HCT116 (cell line): ENCODE measurements at regions not wholly inside any gene's neighbourhood (a gene's known extent, or its start where the extent isn't known, plus 50 kb on each side); places are given as distances from the start of the nearest gene placed in this dataset.

ENCODE experiments used
- ATAC-seq: fragments of 200-7000 bp; cut with Tn5 transposase; 2 replicates; pipeline ENCODE4 v1.9.1; 2020; ENCODE audit warnings: mild to moderate bottlenecking, moderate library complexity
- BruUV-seq: library from RNA; stranded (reverse); fragments of 400-500 nt; replicated peaks from 2 replicates; lab custom pipeline; 2021; lab: Mats Ljungman, UMichigan
- CTCF ChIA-PET: fragments of 300-600 bp; sonication (Branson Sonifier 250); formaldehyde crosslinking; loops from one replicate; lab custom pipeline; 2021; ENCODE audit warnings: antibody characterized with exemption; lab: Charles Lee
- POLR2A ChIA-PET: fragments of 300-600, 350-600 bp; sonication (Branson Sonifier 250); formaldehyde crosslinking; loops from one replicate; lab custom pipeline; 2021; ENCODE audit warnings: antibody characterized with exemption; lab: Charles Lee
- RAD21 ChIA-PET, 2 experiments: fragments of 300-600 bp; sonication (Branson Sonifier 250); formaldehyde crosslinking; loops; one replicate each; lab custom pipeline; 2023; ENCODE audit warnings: low total read pairs in 2 of 2; ENCODE audit not compliant: uncharacterized antibody in 2 of 2, unreplicated experiment in 2 of 2, low non-redundant PET in 1 of 2; lab: Charles Lee
- DNase-seq: peaks from one replicate; pipeline ENCODE4 v3.0.0-alpha.2; 2010; ENCODE audit warnings: low read depth, low spot score
- H2AFZ ChIP-seq: fragments of 200-600 bp; shearing (Covaris generic), sonication (generic); 2 replicates; pipeline ENCODE4 v1.6.1; 2017; ENCODE audit warnings: low read depth, mixed run types, mixed read lengths, antibody characterized with exemption, low read length; ENCODE audit not compliant: poor library complexity, severe bottlenecking
- H3K27ac ChIP-seq: 2 replicates; pipeline ENCODE4 v1.5.1; 2012; ENCODE audit warnings: low read depth, low read length
- H3K27me3 ChIP-seq: fragments of 200-600 bp; sonication (generic); 2 replicates; pipeline ENCODE4 v1.6.1; 2016; ENCODE audit warnings: mixed run types, low read length, mixed read lengths; ENCODE audit not compliant: insufficient read depth
- H3K36me3 ChIP-seq, 2 experiments: fragments of 200-500 bp in 1 of 2; fragments of 200-600 bp in 1 of 2; sonication (Bioruptor generic) in 1 of 2; sonication (generic) in 1 of 2; 2 replicates each; pipeline versions ENCODE4 v1.5.1 to v1.6.1; 2014 to 2016; ENCODE audit warnings: low read length in 2 of 2, inconsistent platforms in 1 of 2, mixed read lengths in 1 of 2, mixed run types in 1 of 2; ENCODE audit not compliant: insufficient read depth in 2 of 2, control insufficient read depth in 1 of 2
- H3K4me1 ChIP-seq, 2 experiments: fragments of 200-600 bp in 1 of 2; sonication (generic) in 1 of 2; 2 replicates each; pipeline versions ENCODE4 v1.5.1 to v1.6.1; 2012 to 2017; ENCODE audit warnings: low read length in 2 of 2, inconsistent platforms in 1 of 2, mild to moderate bottlenecking in 1 of 2, mixed read lengths in 1 of 2, mixed run types in 1 of 2, moderate library complexity in 1 of 2; ENCODE audit not compliant: insufficient read depth in 2 of 2, control insufficient read depth in 1 of 2
- H3K4me2 ChIP-seq: fragments of 200-600 bp; sonication (generic); 2 replicates; pipeline ENCODE4 v1.6.1; 2017; ENCODE audit warnings: mixed run types, low read length, mixed read lengths
- H3K4me3 ChIP-seq, 2 experiments: fragments of 200-600 bp in 1 of 2; sonication (generic) in 1 of 2; replicated peaks in 1 of 2; 2 replicates each; pipeline ENCODE4 v1.5.1; 2011 to 2016; ENCODE audit warnings: low read length in 2 of 2, control low read depth in 1 of 2, low read depth in 1 of 2, mild to moderate bottlenecking in 1 of 2, mixed read lengths in 1 of 2, mixed run types in 1 of 2
- H3K79me2 ChIP-seq: fragments of 200-600 bp; sonication (generic); 2 replicates; pipeline ENCODE4 v1.6.1; 2017; ENCODE audit warnings: mild to moderate bottlenecking, mixed run types, low read length, moderate library complexity, mixed read lengths; ENCODE audit not compliant: insufficient read depth
- H3K9ac ChIP-seq: fragments of 200-600 bp; sonication (generic); 2 replicates; pipeline ENCODE4 v1.6.1; 2016; ENCODE audit warnings: low read length, mixed read lengths
- H3K9me2 ChIP-seq: fragments of 200-600 bp; sonication (generic), shearing (Covaris generic); 2 replicates; pipeline ENCODE4 v1.6.1; 2017; ENCODE audit warnings: mixed run types, mild to moderate bottlenecking, moderate library complexity; ENCODE audit not compliant: insufficient read depth
- H3K9me3 ChIP-seq, 2 experiments: fragments of 200-500 bp in 1 of 2; fragments of 200-600 bp in 1 of 2; sonication (Bioruptor generic) in 1 of 2; sonication (generic) in 1 of 2; 2 replicates each; pipeline ENCODE4 v1.6.1; 2014 to 2017; ENCODE audit warnings: low read length in 2 of 2, mixed read lengths in 2 of 2, inconsistent platforms in 1 of 2, low read depth in 1 of 2, mild to moderate bottlenecking in 1 of 2, mixed run types in 1 of 2, moderate library complexity in 1 of 2; ENCODE audit not compliant: control insufficient read depth in 1 of 2, insufficient read depth in 1 of 2
- H4K20me1 ChIP-seq: fragments of 200-600 bp; sonication (generic), shearing (Covaris generic); 2 replicates; pipeline ENCODE4 v1.6.1; 2017; ENCODE audit warnings: mixed run types, mild to moderate bottlenecking, moderate library complexity; ENCODE audit not compliant: insufficient read depth
- ATF3 ChIP-seq: IDR thresholded peaks from 2 replicates; pipeline ENCODE4 v1.6.1; 2012
- CBX3 ChIP-seq: IDR thresholded peaks from 2 replicates; pipeline ENCODE4 v1.6.1; 2012; ENCODE audit warnings: low read depth
- CEBPB ChIP-seq: IDR thresholded peaks from 2 replicates; pipeline ENCODE4 v1.6.1; 2012; ENCODE audit warnings: low read depth
- ELF1 ChIP-seq: IDR thresholded peaks from 2 replicates; pipeline ENCODE4 v1.6.1; 2012; ENCODE audit warnings: low read depth, borderline replicate concordance
- EZH2 ChIP-seq: fragments of 200-600 bp; sonication (generic); IDR thresholded peaks from 2 replicates; pipeline ENCODE4 v1.6.1; 2017; ENCODE audit warnings: antibody characterized with exemption, mixed run types
- FOSL1 ChIP-seq: IDR thresholded peaks from 2 replicates; pipeline ENCODE4 v1.6.1; 2012; ENCODE audit warnings: low read depth
- POLR2A ChIP-seq: IDR thresholded peaks from 2 replicates; pipeline ENCODE4 v1.7.0; 2011; ENCODE audit warnings: borderline replicate concordance; ENCODE audit not compliant: insufficient read depth, insufficient read length; ENCODE audit errors: extremely low read depth
- RAD21 ChIP-seq: IDR thresholded peaks from 2 replicates; pipeline ENCODE4 v1.6.1; 2012; ENCODE audit warnings: low read depth, mild to moderate bottlenecking
- SIN3A ChIP-seq: IDR thresholded peaks from 2 replicates; pipeline ENCODE4 v1.6.1; 2012; ENCODE audit warnings: low read depth
- SP1 ChIP-seq: IDR thresholded peaks from 2 replicates; pipeline ENCODE4 v1.6.1; 2012; ENCODE audit warnings: low read depth
- SRF ChIP-seq: IDR thresholded peaks from 2 replicates; pipeline ENCODE4 v1.6.1; 2012; ENCODE audit warnings: low read depth
- TCF7L2 ChIP-seq: IDR thresholded peaks from 2 replicates; pipeline ENCODE4 v1.7.0; 2011; ENCODE audit warnings: borderline replicate concordance, inconsistent platforms; ENCODE audit not compliant: insufficient read depth, insufficient read length; ENCODE audit errors: extremely low read depth
- YY1 ChIP-seq: IDR thresholded peaks from 2 replicates; pipeline ENCODE4 v1.6.1; 2011; ENCODE audit warnings: low read length, low read depth, moderate library complexity, mild to moderate bottlenecking; ENCODE audit not compliant: insufficient replicate concordance; ENCODE audit errors: extremely low read depth
- ZFX ChIP-seq: fragments of 450-650 bp; IDR thresholded peaks from 2 replicates; pipeline ENCODE4 v1.6.1; 2017
- ZNF274 ChIP-seq: fragments of 200-500 bp; sonication (Bioruptor generic); IDR thresholded peaks from 2 replicates; pipeline ENCODE4 v1.6.1; 2014; ENCODE audit warnings: mild to moderate bottlenecking, low read depth, low read length, inconsistent platforms
- intact Hi-C: fragments of 100-400 bp; cut with micrococcal nuclease; formaldehyde crosslinking; loops from 2 replicates; pipeline ENCODE4 v1.10.0; 2022
- TF ChIP-seq, protein P1 (sequence below): IDR thresholded peaks from 2 replicates; pipeline ENCODE4 v1.6.1; 2012
- TF ChIP-seq, protein P2 (sequence below): IDR thresholded peaks from 2 replicates; pipeline ENCODE4 v1.6.1; 2011; ENCODE audit warnings: mild to moderate bottlenecking, low read length, moderate library complexity; ENCODE audit not compliant: insufficient replicate concordance; ENCODE audit errors: extremely low read depth
- TF ChIP-seq, protein P3 (sequence below): IDR thresholded peaks from 2 replicates; pipeline ENCODE4 v1.6.1; 2012; ENCODE audit warnings: low read depth

- intact Hi-C loops, result no loop called here
- ATAC-seq, result no peak
- no TSS peak for BruUV-seq
Observed at GRCh38 chr1:9478021-9478420, 61.2 kb upstream of the SLC25A33 start.

More at GRCh38 chr1:9478021-9478420, 61.2 kb upstream of the SLC25A33 start:
- H3K4me3 ChIP-seq, result no peak overlapping the region
- ChIA-PET POLR2A (no interaction called here), CTCF (no interaction called here), RAD21 (no interaction called here)
- no peaks in the 10 kb centered on the region for H4K20me1 ChIP-seq
- no peaks in the 10 kb centered on the region for H3K9me2 ChIP-seq
- no peak overlapping the region for H2AFZ ChIP-seq
- TF ChIP-seq SIN3A, result no peak
- TF ChIP-seq TCF7L2, result no peak
- TF ChIP-seq ELF1, result no peak
- no peak for TF ChIP-seq SP1
- TF ChIP-seq FOSL1, result no peak
- TF ChIP-seq CEBPB, result no peak
- TF ChIP-seq, protein P1, sequence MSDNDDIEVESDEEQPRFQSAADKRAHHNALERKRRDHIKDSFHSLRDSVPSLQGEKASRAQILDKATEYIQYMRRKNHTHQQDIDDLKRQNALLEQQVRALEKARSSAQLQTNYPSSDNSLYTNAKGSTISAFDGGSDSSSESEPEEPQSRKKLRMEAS, result no peak
- TF ChIP-seq YY1, result no peak
- TF ChIP-seq RAD21, result no peak
- TF ChIP-seq ZFX, result no peak
- TF ChIP-seq, protein P2, sequence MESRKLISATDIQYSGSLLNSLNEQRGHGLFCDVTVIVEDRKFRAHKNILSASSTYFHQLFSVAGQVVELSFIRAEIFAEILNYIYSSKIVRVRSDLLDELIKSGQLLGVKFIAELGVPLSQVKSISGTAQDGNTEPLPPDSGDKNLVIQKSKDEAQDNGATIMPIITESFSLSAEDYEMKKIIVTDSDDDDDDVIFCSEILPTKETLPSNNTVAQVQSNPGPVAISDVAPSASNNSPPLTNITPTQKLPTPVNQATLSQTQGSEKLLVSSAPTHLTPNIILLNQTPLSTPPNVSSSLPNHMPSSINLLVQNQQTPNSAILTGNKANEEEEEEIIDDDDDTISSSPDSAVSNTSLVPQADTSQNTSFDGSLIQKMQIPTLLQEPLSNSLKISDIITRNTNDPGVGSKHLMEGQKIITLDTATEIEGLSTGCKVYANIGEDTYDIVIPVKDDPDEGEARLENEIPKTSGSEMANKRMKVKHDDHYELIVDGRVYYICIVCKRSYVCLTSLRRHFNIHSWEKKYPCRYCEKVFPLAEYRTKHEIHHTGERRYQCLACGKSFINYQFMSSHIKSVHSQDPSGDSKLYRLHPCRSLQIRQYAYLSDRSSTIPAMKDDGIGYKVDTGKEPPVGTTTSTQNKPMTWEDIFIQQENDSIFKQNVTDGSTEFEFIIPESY, result no peak
- TF ChIP-seq SRF, result no peak
- no peak for TF ChIP-seq ZNF274
- TF ChIP-seq EZH2, result no peak
- TF ChIP-seq ATF3, result no peak
- no peak for TF ChIP-seq POLR2A
- TF ChIP-seq CBX3, result no peak
- TF ChIP-seq, protein P3, sequence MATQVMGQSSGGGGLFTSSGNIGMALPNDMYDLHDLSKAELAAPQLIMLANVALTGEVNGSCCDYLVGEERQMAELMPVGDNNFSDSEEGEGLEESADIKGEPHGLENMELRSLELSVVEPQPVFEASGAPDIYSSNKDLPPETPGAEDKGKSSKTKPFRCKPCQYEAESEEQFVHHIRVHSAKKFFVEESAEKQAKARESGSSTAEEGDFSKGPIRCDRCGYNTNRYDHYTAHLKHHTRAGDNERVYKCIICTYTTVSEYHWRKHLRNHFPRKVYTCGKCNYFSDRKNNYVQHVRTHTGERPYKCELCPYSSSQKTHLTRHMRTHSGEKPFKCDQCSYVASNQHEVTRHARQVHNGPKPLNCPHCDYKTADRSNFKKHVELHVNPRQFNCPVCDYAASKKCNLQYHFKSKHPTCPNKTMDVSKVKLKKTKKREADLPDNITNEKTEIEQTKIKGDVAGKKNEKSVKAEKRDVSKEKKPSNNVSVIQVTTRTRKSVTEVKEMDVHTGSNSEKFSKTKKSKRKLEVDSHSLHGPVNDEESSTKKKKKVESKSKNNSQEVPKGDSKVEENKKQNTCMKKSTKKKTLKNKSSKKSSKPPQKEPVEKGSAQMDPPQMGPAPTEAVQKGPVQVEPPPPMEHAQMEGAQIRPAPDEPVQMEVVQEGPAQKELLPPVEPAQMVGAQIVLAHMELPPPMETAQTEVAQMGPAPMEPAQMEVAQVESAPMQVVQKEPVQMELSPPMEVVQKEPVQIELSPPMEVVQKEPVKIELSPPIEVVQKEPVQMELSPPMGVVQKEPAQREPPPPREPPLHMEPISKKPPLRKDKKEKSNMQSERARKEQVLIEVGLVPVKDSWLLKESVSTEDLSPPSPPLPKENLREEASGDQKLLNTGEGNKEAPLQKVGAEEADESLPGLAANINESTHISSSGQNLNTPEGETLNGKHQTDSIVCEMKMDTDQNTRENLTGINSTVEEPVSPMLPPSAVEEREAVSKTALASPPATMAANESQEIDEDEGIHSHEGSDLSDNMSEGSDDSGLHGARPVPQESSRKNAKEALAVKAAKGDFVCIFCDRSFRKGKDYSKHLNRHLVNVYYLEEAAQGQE, result no peak
- no peak overlapping the region for H3K9ac ChIP-seq
- no peaks in the 10 kb centered on the region for H3K79me2 ChIP-seq
- no peaks in the 10 kb centered on the region for H3K27me3 ChIP-seq
- no peak overlapping the region for H3K27ac ChIP-seq
- no peak overlapping the region for H3K4me2 ChIP-seq
- no peaks in the 10 kb centered on the region for H3K9me3 ChIP-seq
- no peak for DNase-seq
- H3K4me1 ChIP-seq, result peaks cover 0 to 12% of the 10 kb centered on the region in 2 experiments; a peak in 2 of 4 replicates
- no peaks in the 10 kb centered on the region for H3K36me3 ChIP-seq
